Breast epithelium (tissue), 3 donors: ENCODE measurements at regions not wholly inside any gene's neighbourhood (a gene's known extent, or its start where the extent isn't known, plus 50 kb on each side); places are given as distances from the start of the nearest gene placed in this dataset.

Experiments
- POLR2A ChIP-seq: fragments of 450-650 bp; IDR thresholded peaks from one replicate; pipeline ENCODE4 v1.6.1; 2016; ENCODE audit warnings: antibody characterized with exemption, mild to moderate bottlenecking, moderate library complexity
- POLR2AphosphoS5 ChIP-seq, 3 donors: sonication (generic); formaldehyde crosslinking; IDR thresholded peaks; one replicate each; pipeline ENCODE4 v1.6.1; 2017; ENCODE audit warnings: antibody characterized with exemption in 3 of 3
- TF ChIP-seq, protein P1 (sequence below), 3 donors: fragments of 450-650 bp; IDR thresholded peaks; one replicate each; pipeline ENCODE4 v1.5.1; 2016 to 2017; ENCODE audit warnings: antibody characterized with exemption in 3 of 3, mild to moderate bottlenecking in 3 of 3, moderate library complexity in 3 of 3

DNA sequence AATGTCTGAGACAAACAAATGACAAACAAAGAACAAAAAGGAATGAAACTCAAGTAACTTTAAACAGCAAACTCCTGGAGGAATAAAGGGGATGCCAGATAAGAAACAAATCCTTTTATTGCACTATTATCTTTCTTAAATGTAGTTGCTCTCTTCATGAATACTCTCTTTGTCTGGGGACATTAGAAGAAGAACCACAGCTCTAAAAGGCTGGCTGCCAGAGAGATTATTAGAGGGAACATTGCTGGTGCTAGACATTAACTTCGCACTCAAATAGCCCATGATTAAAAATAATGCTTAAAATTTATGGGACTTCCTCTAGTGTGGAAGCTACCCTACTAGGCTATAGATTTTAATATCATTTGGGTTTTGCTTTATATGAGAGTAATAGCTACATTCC lies 1330.4 kb downstream of the XPNPEP1 start:
- TF ChIP-seq, protein P1, sequence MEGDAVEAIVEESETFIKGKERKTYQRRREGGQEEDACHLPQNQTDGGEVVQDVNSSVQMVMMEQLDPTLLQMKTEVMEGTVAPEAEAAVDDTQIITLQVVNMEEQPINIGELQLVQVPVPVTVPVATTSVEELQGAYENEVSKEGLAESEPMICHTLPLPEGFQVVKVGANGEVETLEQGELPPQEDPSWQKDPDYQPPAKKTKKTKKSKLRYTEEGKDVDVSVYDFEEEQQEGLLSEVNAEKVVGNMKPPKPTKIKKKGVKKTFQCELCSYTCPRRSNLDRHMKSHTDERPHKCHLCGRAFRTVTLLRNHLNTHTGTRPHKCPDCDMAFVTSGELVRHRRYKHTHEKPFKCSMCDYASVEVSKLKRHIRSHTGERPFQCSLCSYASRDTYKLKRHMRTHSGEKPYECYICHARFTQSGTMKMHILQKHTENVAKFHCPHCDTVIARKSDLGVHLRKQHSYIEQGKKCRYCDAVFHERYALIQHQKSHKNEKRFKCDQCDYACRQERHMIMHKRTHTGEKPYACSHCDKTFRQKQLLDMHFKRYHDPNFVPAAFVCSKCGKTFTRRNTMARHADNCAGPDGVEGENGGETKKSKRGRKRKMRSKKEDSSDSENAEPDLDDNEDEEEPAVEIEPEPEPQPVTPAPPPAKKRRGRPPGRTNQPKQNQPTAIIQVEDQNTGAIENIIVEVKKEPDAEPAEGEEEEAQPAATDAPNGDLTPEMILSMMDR (IDR thresholded peaks at IDR 0.05): no peak
- no peak for TF ChIP-seq POLR2A
- no peak for TF ChIP-seq POLR2AphosphoS5 (IDR thresholded peaks at IDR 0.05)
